ENCODE measurements at regions not wholly inside any gene's neighbourhood (a gene's known extent, or its start where the extent isn't known, plus 50 kb on each side); places are given as distances from the start of the nearest gene placed in this dataset.

DNA sequence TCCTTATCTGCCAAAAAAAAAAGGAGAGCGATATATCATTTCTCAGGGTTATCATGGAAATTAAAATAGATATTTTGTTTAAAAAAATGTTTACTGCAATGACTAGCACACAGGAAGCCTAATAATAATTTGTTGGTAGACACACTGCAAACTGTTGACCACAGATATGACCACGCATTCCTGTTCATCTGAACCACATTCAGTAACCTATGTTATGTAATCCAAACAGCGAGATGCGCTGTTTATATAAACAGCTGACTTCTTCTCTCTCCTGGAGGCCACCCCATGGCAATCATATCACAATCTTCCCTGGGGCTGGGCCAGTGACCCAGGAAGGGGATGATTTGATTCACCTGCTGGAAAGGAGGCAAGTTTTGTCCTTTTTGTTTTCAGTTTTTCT is 129.3 kb upstream of the UST start:
- TF ChIP-seq POLR2A (IDR thresholded peaks at IDR 0.05), result no peak
- TF ChIP-seq, protein P1, sequence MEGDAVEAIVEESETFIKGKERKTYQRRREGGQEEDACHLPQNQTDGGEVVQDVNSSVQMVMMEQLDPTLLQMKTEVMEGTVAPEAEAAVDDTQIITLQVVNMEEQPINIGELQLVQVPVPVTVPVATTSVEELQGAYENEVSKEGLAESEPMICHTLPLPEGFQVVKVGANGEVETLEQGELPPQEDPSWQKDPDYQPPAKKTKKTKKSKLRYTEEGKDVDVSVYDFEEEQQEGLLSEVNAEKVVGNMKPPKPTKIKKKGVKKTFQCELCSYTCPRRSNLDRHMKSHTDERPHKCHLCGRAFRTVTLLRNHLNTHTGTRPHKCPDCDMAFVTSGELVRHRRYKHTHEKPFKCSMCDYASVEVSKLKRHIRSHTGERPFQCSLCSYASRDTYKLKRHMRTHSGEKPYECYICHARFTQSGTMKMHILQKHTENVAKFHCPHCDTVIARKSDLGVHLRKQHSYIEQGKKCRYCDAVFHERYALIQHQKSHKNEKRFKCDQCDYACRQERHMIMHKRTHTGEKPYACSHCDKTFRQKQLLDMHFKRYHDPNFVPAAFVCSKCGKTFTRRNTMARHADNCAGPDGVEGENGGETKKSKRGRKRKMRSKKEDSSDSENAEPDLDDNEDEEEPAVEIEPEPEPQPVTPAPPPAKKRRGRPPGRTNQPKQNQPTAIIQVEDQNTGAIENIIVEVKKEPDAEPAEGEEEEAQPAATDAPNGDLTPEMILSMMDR (IDR thresholded peaks at IDR 0.05 in 8 of 11, conservative IDR thresholded peaks at IDR 0.05 in 3 of 11), result no peak
